Heart left ventricle (tissue), 16 donors: ENCODE measurements at regions not wholly inside any gene's neighbourhood (a gene's known extent, or its start where the extent isn't known, plus 50 kb on each side); places are given as distances from the start of the nearest gene placed in this dataset.
"Not testable (repeated sequence)": the region's sequence is repeated elsewhere in the genome, so short reads cannot be mapped to it uniquely, and the experiment has no call there.

Source experiments
- ATAC-seq, 4 donors: fragments of 200-7000 bp; cut with Tn5 transposase; one replicate each; pipeline ENCODE4 v1.9.1; 2020 to 2022; ENCODE audit warnings: moderate library complexity in 4 of 4, mild to moderate bottlenecking in 3 of 4, moderate number of reproducible peaks in 1 of 4
- DNase-seq, 5 donors: peaks; one replicate each; pipeline ENCODE4 v3.0.0-alpha.2; 2020
- H3K27ac ChIP-seq, 12 donors: fragments of 200-600 bp; sonication (generic) in 4 of 12; one replicate each; pipeline versions ENCODE4 v1.5.0 to v1.8.0; 2016 to 2022; ENCODE audit warnings: mild to moderate bottlenecking in 2 of 12
- H3K27me3 ChIP-seq, 9 donors: fragments of 200-600 bp; sonication (generic) in 2 of 9; one replicate each; pipeline versions ENCODE4 v1.5.1 to v1.8.0; 2016 to 2022; ENCODE audit warnings: mild to moderate bottlenecking in 3 of 9
- H3K36me3 ChIP-seq, 9 donors: fragments of 200-600 bp; sonication (generic) in 2 of 9; one replicate each; pipeline versions ENCODE4 v1.5.0 to v1.8.0; 2018 to 2022; ENCODE audit warnings: mild to moderate bottlenecking in 2 of 9
- H3K4me1 ChIP-seq, 12 donors: fragments of 200-600 bp; sonication (generic) in 4 of 12; one replicate each; pipeline versions ENCODE4 v1.5.0 to v1.8.0; 2016 to 2022; ENCODE audit warnings: mild to moderate bottlenecking in 3 of 12
- H3K4me3 ChIP-seq, 12 donors: fragments of 200-600 bp; sonication (generic) in 4 of 12; one replicate each; pipeline versions ENCODE4 v1.5.0 to v1.8.0; 2017 to 2022; ENCODE audit warnings: mild to moderate bottlenecking in 9 of 12, moderate library complexity in 4 of 12
- H3K9me3 ChIP-seq, 12 donors: fragments of 200-600 bp; sonication (generic) in 4 of 12; one replicate each; pipeline versions ENCODE4 v1.5.0 to v1.8.0; 2016 to 2022; ENCODE audit warnings: mild to moderate bottlenecking in 1 of 12
- CTCF ChIP-seq, 12 donors: fragments of 200-600 bp; sonication (generic) in 4 of 12; IDR thresholded peaks; one replicate each; pipeline versions ENCODE4 v1.5.0 to v1.8.0; 2018 to 2022; ENCODE audit warnings: antibody characterized with exemption in 12 of 12, mild to moderate bottlenecking in 5 of 12
- POLR2A ChIP-seq, 2 donors: fragments of 450-650 bp; IDR thresholded peaks; one replicate each; pipeline ENCODE4 v1.6.1; 2017; ENCODE audit warnings: antibody characterized with exemption in 2 of 2, mild to moderate bottlenecking in 2 of 2, moderate library complexity in 2 of 2
- WGBS, 4 donors: extraction: QIAGEN DNeasy Blood & Tissue Kit in 2 of 4; methylation state at CpG; one replicate each; pipeline versions ENCODE4 v1.1.5 to v1.1.7; 2013 to 2018; 5-methylcytosine and 5-hydroxymethylcytosine counted together
- intact Hi-C, 10 donors: fragments of 100-400 bp; cut with DNase I; formaldehyde crosslinking; loops; one replicate each; pipeline versions ENCODE4 v1.11.1 to v1.14.2; 2022
- donor health status: ischemic (EF 13 %, LVEDD 7.1; RV severe dilation, severe dysfunction).
- donor health status: healthy with polysubstance abuse.
- donor health status: DM: no; HTN: yes; CAD: no.
- donor health status: DM: no; HTN: no; CAD: no.
- donor health status: ischemic (EF 25% LVEDD 6.9; RV normal size, moderate dysfunction).
- donor health status: ischemic (EF 25% LVEDD 5.7; RV mildly dilated, moderate dysfunction).
- donor health status: healthy.
- donor health status: DM: yes; HTN: yes; CAD: no.
- donor health status: ischemic (EF 35%, LVEDD 5.7; RV mildly dilated, moderate dysfunction).
- donor health status: nonischemic (EF 11% LVEDD 7.7; RV severe dilation, severe dysfunction).
- donor health status: DM: yes; HTN: yes; CAD: no.
- donor health status: PGD.
- donor health status: ischemic (EF 29% LVEDD 5.4; RV normal size, mild dysfunction).
- donor health status: nonischemic (EF 23%, LVEDD 6.1; RV moderate dilation, normal function).

DNA sequence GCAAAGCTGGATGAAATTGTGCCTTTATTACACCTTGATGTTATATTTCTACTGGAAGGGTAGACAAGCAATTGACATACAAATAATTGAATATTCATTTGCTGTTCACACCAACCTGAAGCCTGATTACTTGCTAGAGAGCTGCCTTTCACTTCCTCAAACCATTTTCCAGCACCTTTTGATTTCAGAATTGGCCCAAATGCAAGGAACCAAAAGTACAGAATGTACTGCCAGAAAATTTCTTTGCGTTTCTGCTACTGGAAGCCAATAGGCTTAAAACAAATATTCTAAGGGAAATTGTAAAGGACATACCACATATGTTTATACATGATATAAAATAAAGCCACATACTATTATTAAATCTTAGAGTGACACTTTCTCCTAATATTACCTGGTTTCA, 94.5 kb downstream of the RFPL4B start:
- Histone ChIP-seq H3K27me3 (no peaks in the 10 kb centered on the region), H3K4me1 (peaks cover 0 to 3% (median 0%) of the 10 kb centered on the region in 12 donors), H3K4me3 (no peak overlapping the region), H3K27ac (no peak overlapping the region), H3K36me3 (no peaks in the 10 kb centered on the region), H3K9me3 (no peaks in the 10 kb centered on the region)
- 64 to 84% (median 73%) methylated on average over 1 of the region's 1 CpG for WGBS, 4 donors
- intact Hi-C loops = no loop called here
- DNase-seq (no peak), ATAC-seq (no peak)
- TF ChIP-seq CTCF (IDR thresholded peaks at IDR 0.05) = no peak
- TF ChIP-seq POLR2A (IDR thresholded peaks at IDR 0.05) = no peak

DNA sequence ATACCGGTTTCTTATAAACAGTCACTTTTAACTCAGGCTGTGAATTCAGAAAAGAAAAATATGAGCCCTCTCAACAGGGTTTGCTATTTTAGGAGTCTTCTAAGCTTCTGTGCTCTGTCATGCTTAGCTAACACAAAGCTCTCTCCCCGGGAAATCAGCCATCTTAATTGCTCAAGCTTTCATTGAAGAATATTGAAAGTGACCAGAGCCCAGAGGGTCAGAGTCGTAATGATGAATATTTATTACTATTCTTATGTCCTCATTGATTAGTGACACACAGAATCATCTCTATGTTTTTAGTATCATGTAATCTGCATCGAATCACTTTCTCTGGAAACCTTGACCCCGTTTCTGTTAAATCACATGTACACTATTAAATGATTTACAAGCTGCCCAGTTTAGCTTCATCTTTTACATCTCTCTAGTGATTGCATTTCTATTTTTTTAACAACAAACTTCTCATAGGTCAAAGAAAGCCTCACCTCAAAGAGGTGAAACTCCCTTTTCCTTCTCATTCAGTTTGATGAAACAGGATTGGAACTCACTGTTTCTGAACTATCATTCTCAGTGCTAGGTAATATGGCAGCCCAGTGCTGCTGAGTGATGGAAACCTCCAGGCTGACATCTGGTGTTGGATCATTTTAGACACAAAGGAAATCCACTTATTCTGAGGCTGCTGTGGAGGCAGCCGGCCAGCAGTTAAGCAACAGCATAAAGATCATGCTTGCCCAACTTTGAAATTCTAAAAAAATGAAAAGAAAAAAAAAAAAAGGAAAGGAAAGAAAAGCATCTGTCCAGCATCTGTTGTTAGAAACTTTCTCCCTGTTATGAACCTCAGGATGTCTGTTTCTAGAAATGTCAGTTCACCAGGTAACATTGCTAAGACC, 96.3 kb downstream of the RFPL4B start:
- no peak overlapping the region for H3K27ac ChIP-seq
- peak in 4 of 5 donors; percentile 31 to 80 (median 56) for DNase-seq
- intact Hi-C loops = no loop called here

DNA sequence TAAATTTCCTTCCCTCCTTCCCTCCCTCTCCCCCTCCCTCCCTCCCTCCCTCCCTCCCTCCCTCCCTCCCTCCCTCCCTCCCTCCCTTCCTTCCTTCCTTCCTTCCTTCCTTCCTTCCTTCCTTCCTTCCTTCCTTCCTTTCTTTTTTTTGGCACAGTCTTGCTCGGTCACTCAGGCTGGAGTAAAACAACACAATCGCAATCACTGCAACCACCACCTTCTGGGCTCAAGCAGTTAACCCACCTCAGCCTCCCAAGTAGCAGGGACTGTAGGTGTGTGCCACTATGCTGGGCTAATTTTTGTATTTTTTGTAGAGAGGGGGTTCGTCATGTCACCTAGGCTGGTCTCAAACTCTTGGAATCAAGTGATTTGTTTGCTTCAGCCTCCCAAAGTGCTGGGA, 101.7 kb downstream of the RFPL4B start:
- WGBS, 4 donors = 68 to 89% (median 82%) methylated on average over 3 of the region's 3 CpGs
- ATAC-seq, H3K4me3 ChIP-seq, DNase-seq, intact Hi-C loops, H3K27ac ChIP-seq, H3K4me1 ChIP-seq, H3K27me3 ChIP-seq, H3K36me3 ChIP-seq: not testable (repeated sequence)
- H3K9me3 ChIP-seq = peaks cover 0 to 28% (median 4%) of the 10 kb centered on the region in 12 donors

More for the DNA sequence above, 96.3 kb downstream of the RFPL4B start:
- peaks cover 0 to 3% (median 0%) of the 10 kb centered on the region in 12 donors for H3K4me1 ChIP-seq
- H3K9me3 ChIP-seq = no peaks in the 10 kb centered on the region
- 74 to 78% (median 76%) methylated on average over 6 of the region's 6 CpGs for WGBS, 4 donors
- H3K27me3 ChIP-seq = no peaks in the 10 kb centered on the region
- no peaks in the 10 kb centered on the region for H3K36me3 ChIP-seq
- TF ChIP-seq POLR2A (IDR thresholded peaks at IDR 0.05) (no peak), CTCF (IDR thresholded peaks at IDR 0.05) (no peak)
- no peak overlapping the region for H3K4me3 ChIP-seq
- peak; percentile 55 to 96 (median 88) for ATAC-seq

GRCh38 chr6:112450663-112451062, 103.5 kb downstream of the RFPL4B start:
- DNase-seq = no peak
- Histone ChIP-seq H3K9me3 (peaks cover 0 to 28% (median 4%) of the 10 kb centered on the region in 12 donors), H3K27me3 (no peaks in the 10 kb centered on the region), H3K4me1 (no peaks in the 10 kb centered on the region), H3K36me3 (no peaks in the 10 kb centered on the region), H3K27ac (no peak overlapping the region), H3K4me3 (no peak overlapping the region)
- TF ChIP-seq POLR2A (IDR thresholded peaks at IDR 0.05) = no peak
- ATAC-seq = no peak
- intact Hi-C loops = no loop called here

DNA sequence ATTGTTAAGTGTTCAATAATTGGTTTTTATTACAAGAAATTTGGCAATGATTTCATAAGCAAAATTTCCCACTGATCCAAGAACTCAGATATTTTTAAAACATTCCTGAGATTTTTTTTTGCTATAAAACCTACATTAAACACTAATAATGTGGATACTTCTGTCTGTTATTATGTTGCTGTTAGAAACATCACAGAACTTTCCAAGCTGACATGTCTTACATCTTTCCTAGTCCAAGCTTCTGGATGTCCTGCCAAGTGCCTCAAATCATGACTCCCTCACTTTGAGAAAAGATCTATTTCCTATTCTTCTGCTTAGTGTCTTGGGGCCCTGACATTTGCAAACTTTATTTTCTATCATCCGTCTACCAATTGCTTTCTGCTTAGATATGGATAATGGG, 110.8 kb downstream of the RFPL4B start:
- ATAC-seq = no peak
- intact Hi-C loops = no loop called here
- H3K27ac ChIP-seq = no peak overlapping the region
- no peak for TF ChIP-seq POLR2A (IDR thresholded peaks at IDR 0.05)
- TF ChIP-seq CTCF (IDR thresholded peaks at IDR 0.05) = no peak
- no peaks in the 10 kb centered on the region for H3K27me3 ChIP-seq
- WGBS, 4 donors = 50 to 92% (median 87%) methylated on average over 1 of the region's 1 CpG
- no peak for DNase-seq
- peaks cover 0 to 3% (median 0%) of the 10 kb centered on the region in 12 donors for H3K9me3 ChIP-seq
- no peaks in the 10 kb centered on the region for H3K36me3 ChIP-seq
- no peaks in the 10 kb centered on the region for H3K4me1 ChIP-seq
- H3K4me3 ChIP-seq = no peak overlapping the region
